ENCODE measurements at regions not wholly inside any gene's neighbourhood (a gene's known extent, or its start where the extent isn't known, plus 50 kb on each side); places are given as distances from the start of the nearest gene placed in this dataset.
"Not testable (repeated sequence)": the region's sequence is repeated elsewhere in the genome, so short reads cannot be mapped to it uniquely, and the experiment has no call there.

- TF ChIP-seq CTCF (IDR thresholded peaks at IDR 0.05; ENCODE audit: insufficient read depth, low read length, poor library complexity, severe bottlenecking): no peak
- Histone ChIP-seq H3K36me3 (ENCODE audit: control insufficient read depth, insufficient read depth, low read length) (no peaks in the 10 kb centered on the region), H3K4me3 (ENCODE audit: low read depth, low read length) (no peak overlapping the region), H3K27me3 (ENCODE audit: control insufficient read depth, insufficient read depth, low read length) (no peaks in the 10 kb centered on the region)
- DNase-seq (ENCODE audit: low read depth): no peak
Measured at GRCh38 chr19:20276011-20276731, 109.2 kb downstream of the ZNF486 start.

GRCh38 chr19:20273951-20274570 is 107.0 kb downstream of the ZNF486 start:
- Histone ChIP-seq H3K36me3 (ENCODE audit: control insufficient read depth, insufficient read depth, low read length) (no peaks in the 10 kb centered on the region), H3K27me3 (ENCODE audit: control insufficient read depth, insufficient read depth, low read length) (no peaks in the 10 kb centered on the region), H3K4me3 (ENCODE audit: low read depth, low read length) (no peak overlapping the region)
- DNase-seq (ENCODE audit: low read depth): no peak
- no peak for TF ChIP-seq CTCF (IDR thresholded peaks at IDR 0.05; ENCODE audit: insufficient read depth, low read length, poor library complexity, severe bottlenecking)

GRCh38 chr19:20273376-20273775 is 106.4 kb downstream of the ZNF486 start:
- Histone ChIP-seq H3K4me3 (ENCODE audit: low read depth, low read length) (no peak overlapping the region), H3K36me3 (ENCODE audit: control insufficient read depth, insufficient read depth, low read length) (no peaks in the 10 kb centered on the region), H3K27me3 (ENCODE audit: control insufficient read depth, insufficient read depth, low read length) (no peaks in the 10 kb centered on the region)
- no peak for DNase-seq (ENCODE audit: low read depth)
- no peak for TF ChIP-seq CTCF (IDR thresholded peaks at IDR 0.05; ENCODE audit: insufficient read depth, low read length, poor library complexity, severe bottlenecking)

- not testable (repeated sequence) for H3K4me3 ChIP-seq (ENCODE audit: low read depth, low read length); H3K36me3 ChIP-seq (ENCODE audit: control insufficient read depth, insufficient read depth, low read length); DNase-seq (ENCODE audit: low read depth); H3K27me3 ChIP-seq (ENCODE audit: control insufficient read depth, insufficient read depth, low read length)
Measured at GRCh38 chr19:20272627-20273010, 105.6 kb downstream of the ZNF486 start.

- H3K27me3 ChIP-seq (ENCODE audit: control insufficient read depth, insufficient read depth, low read length); DNase-seq (ENCODE audit: low read depth); H3K4me3 ChIP-seq (ENCODE audit: low read depth, low read length); H3K36me3 ChIP-seq (ENCODE audit: control insufficient read depth, insufficient read depth, low read length): not testable (repeated sequence)
Measured at GRCh38 chr19:20271927-20272626, 105.1 kb downstream of the ZNF486 start.

- Histone ChIP-seq H3K4me3 (ENCODE audit: low read depth, low read length) (no peak overlapping the region), H3K36me3 (ENCODE audit: control insufficient read depth, insufficient read depth, low read length) (no peaks in the 10 kb centered on the region), H3K27me3 (ENCODE audit: control insufficient read depth, insufficient read depth, low read length) (no peaks in the 10 kb centered on the region)
- no peak for TF ChIP-seq CTCF (IDR thresholded peaks at IDR 0.05; ENCODE audit: insufficient read depth, low read length, poor library complexity, severe bottlenecking)
- no peak for DNase-seq (ENCODE audit: low read depth)
Measured at GRCh38 chr19:20271215-20271926, 104.4 kb downstream of the ZNF486 start.

All from kidney epithelial cell (primary cell).